Tibial artery (tissue), 4 donors: ENCODE measurements at regions not wholly inside any gene's neighbourhood (a gene's known extent, or its start where the extent isn't known, plus 50 kb on each side); places are given as distances from the start of the nearest gene placed in this dataset.

Experiments used
- DNase-seq, 2 donors: peaks; one replicate each; pipeline ENCODE4 v3.0.0-alpha.2; 2019
- H3K27ac ChIP-seq, 2 donors: fragments of 200-600 bp; sonication (generic) in 1 of 2; 1 replicate in 1 of 2; 2 replicates in 1 of 2; pipeline ENCODE4 v1.5.1; 2018 to 2019; ENCODE audit warnings: mild to moderate bottlenecking in 1 of 2
- H3K27me3 ChIP-seq, 2 donors: fragments of 200-600 bp; sonication (generic) in 1 of 2; one replicate each; pipeline versions ENCODE4 v1.5.1 to v1.6.0; 2016 to 2019
- H3K36me3 ChIP-seq, 3 donors: fragments of 200-600 bp; sonication (generic) in 2 of 3; one replicate each; pipeline ENCODE4 v1.5.1; 2016 to 2019; ENCODE audit warnings: mild to moderate bottlenecking in 2 of 3
- H3K4me1 ChIP-seq, 4 donors: fragments of 200-600 bp; sonication (generic) in 2 of 4; 1 replicate in 3 of 4; 2 replicates in 1 of 4; pipeline ENCODE4 v1.5.1; 2016 to 2019
- H3K4me3 ChIP-seq, 2 donors: fragments of 200-600 bp; sonication (generic) in 1 of 2; 1 replicate in 1 of 2; 2 replicates in 1 of 2; pipeline ENCODE4 v1.5.1; 2018 to 2019; ENCODE audit warnings: mild to moderate bottlenecking in 2 of 2
- H3K9me3 ChIP-seq, 3 donors: fragments of 200-600 bp; sonication (generic) in 1 of 3; one replicate each; pipeline ENCODE4 v1.5.1; 2016 to 2019
- intact Hi-C: fragments of 100-400 bp; cut with DNase I; formaldehyde crosslinking; loops from one replicate; pipeline ENCODE4 v1.15.0; 2023; ENCODE audit warnings: low total_unique reads
- TF ChIP-seq, protein P1 (sequence below), 2 experiments: fragments of 200-600 bp in 1 of 2; fragments of 450-650 bp in 1 of 2; IDR thresholded peaks; one replicate each; pipeline ENCODE4 v1.5.1; 2017 to 2019; ENCODE audit warnings: antibody characterized with exemption in 2 of 2, mild to moderate bottlenecking in 1 of 2, moderate library complexity in 1 of 2

DNA sequence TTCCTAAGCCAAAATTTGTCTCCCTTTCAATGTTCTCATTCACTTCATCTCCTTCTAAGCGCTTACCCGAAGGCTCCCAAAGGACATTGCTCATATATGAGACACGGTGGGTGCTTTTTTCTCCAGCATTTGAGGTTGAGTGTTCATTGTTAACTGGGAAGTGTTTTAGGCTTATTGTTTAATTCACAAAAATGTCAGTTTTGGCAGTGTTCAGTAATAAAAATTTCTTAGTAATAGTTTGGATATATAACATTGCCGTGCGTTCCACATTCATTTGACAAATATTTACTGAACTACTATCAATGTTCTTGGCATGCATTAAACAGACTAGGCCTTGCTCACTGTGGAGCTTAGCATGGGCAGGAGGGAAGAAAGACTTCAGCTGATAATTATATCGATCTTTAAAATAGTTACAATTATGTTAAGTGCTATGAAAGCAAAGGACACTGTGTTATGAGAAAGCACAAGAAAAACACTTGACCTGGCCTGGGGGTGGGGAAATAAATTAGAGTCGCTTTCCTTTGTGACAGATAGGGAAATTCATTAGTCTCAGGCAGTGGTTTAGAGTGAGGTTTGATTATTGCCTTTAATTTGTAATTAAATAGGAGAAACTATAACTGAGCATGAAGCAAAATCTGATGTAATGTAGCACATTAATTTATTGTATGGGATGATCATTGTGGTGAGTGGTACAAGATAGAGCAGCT is 82.2 kb upstream of the DOCK10 start:
- H3K4me3 ChIP-seq: no peak overlapping the region
- H3K36me3 ChIP-seq: no peaks in the 10 kb centered on the region
- no peaks in the 10 kb centered on the region for H3K27me3 ChIP-seq
- no peak for DNase-seq
- no peaks in the 10 kb centered on the region for H3K4me1 ChIP-seq
- TF ChIP-seq, protein P1, sequence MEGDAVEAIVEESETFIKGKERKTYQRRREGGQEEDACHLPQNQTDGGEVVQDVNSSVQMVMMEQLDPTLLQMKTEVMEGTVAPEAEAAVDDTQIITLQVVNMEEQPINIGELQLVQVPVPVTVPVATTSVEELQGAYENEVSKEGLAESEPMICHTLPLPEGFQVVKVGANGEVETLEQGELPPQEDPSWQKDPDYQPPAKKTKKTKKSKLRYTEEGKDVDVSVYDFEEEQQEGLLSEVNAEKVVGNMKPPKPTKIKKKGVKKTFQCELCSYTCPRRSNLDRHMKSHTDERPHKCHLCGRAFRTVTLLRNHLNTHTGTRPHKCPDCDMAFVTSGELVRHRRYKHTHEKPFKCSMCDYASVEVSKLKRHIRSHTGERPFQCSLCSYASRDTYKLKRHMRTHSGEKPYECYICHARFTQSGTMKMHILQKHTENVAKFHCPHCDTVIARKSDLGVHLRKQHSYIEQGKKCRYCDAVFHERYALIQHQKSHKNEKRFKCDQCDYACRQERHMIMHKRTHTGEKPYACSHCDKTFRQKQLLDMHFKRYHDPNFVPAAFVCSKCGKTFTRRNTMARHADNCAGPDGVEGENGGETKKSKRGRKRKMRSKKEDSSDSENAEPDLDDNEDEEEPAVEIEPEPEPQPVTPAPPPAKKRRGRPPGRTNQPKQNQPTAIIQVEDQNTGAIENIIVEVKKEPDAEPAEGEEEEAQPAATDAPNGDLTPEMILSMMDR (IDR thresholded peaks at IDR 0.05): no peak
- H3K27ac ChIP-seq: no peak overlapping the region
- no peaks in the 10 kb centered on the region for H3K9me3 ChIP-seq
- intact Hi-C loops: no loop called here

DNA sequence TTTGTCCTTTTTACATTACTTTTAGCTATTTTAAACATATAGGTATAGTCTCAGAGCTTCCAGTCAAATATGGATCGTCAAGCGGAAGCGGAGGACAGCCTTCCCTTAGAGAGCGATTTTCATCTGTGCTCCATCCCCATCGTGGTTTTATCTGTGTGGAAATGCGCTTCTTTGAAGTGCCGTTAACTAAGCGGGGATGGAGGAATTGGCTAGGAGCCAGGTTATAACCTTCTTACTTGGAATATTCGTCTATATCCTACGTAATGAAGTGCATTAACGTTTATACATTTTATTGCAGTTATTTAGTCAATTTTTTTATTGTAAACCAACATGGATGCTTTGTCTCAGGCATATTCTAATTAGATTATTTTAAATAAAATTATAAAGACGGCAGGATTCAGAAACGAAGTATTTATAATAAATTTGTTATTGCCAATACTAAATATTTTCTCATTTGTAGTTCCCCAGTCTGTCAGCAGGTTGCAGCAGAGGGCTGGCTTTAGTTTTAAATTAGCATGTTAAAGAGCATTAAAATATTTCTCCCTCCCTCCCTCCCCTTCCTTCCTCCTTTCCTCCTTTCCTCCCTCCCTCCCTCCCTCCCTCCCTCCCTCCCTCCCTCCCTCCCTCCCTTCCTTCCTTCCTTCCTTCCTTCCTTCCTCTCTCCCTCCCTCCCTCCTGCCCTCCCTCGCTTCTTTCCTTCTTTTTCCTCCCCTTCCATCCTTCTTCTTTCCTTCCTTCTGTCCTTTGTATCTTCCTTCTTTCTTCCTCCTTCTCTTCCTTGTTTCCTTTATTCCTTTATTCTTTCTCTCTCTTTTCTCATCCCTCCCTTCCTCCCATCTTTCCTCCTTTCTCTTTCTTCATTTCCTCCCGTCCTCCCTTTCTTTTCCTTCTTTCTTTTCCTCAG is 80.6 kb upstream of the DOCK10 start:
- H3K4me3 ChIP-seq: no peak overlapping the region
- no peak for DNase-seq
- H3K27me3 ChIP-seq: no peaks in the 10 kb centered on the region
- intact Hi-C loops: no loop called here
- H3K27ac ChIP-seq: no peak overlapping the region
- H3K36me3 ChIP-seq: no peaks in the 10 kb centered on the region
- no peaks in the 10 kb centered on the region for H3K9me3 ChIP-seq
- TF ChIP-seq, protein P1 (IDR thresholded peaks at IDR 0.05): peak; percentile 7 to 34
- peaks cover 0 to 2% (median 0%) of the 10 kb centered on the region in 4 donors for H3K4me1 ChIP-seq

DNA sequence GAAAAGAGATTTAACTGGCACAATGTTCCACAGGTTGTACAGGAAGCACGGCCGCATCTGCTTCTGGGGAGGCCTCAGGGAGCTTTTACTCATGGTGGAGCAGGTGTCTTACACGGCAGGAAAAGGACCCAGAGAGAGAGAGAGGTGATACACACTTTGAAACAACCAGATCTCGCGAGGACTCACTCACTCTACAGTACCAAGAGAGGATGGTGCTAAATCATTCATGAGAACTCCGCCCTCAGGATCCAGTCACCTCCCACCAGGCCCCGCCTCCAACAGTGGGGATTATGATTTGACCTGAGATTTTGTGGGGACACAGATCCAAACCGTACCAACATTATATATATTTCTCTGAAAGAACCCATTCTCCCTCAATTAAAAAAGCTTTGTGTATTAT is 79.7 kb upstream of the DOCK10 start:
- DNase-seq: no peak
- peaks cover 0 to 11% (median 0%) of the 10 kb centered on the region in 4 donors for H3K4me1 ChIP-seq
- H3K4me3 ChIP-seq: no peak overlapping the region
- H3K9me3 ChIP-seq: no peaks in the 10 kb centered on the region
- no peak overlapping the region for H3K27ac ChIP-seq
- H3K27me3 ChIP-seq: no peaks in the 10 kb centered on the region
- H3K36me3 ChIP-seq: no peaks in the 10 kb centered on the region
- intact Hi-C loops: no loop called here
- TF ChIP-seq, protein P1 (IDR thresholded peaks at IDR 0.05): no peak

DNA sequence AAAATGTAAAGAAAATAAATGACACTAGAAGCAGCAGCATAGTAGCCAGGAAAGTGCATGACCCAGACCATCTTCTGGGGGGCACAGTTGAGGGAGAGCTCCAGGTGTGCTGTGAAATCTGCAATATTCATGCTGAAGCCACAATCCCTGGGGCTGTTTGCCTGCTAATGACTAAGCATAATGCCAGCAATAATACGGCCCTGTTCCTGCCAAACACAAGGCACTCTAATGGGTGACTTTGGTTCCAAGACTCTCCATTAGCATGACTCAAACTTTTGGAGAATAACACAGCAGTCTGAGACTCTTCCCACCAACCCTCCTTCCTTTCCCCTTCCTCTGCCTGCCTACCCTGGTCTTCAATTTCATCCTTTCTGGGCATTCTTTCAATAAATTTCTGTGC is 77.9 kb upstream of the DOCK10 start:
- H3K27ac ChIP-seq: no peak overlapping the region
- intact Hi-C loops: no loop called here
- DNase-seq: no peak
- no peaks in the 10 kb centered on the region for H3K36me3 ChIP-seq
- no peaks in the 10 kb centered on the region for H3K27me3 ChIP-seq
- TF ChIP-seq, protein P1 (IDR thresholded peaks at IDR 0.05): no peak
- no peak overlapping the region for H3K4me3 ChIP-seq
- H3K9me3 ChIP-seq: no peaks in the 10 kb centered on the region
- H3K4me1 ChIP-seq: peaks cover 0 to 12% (median 0%) of the 10 kb centered on the region in 4 donors

DNA sequence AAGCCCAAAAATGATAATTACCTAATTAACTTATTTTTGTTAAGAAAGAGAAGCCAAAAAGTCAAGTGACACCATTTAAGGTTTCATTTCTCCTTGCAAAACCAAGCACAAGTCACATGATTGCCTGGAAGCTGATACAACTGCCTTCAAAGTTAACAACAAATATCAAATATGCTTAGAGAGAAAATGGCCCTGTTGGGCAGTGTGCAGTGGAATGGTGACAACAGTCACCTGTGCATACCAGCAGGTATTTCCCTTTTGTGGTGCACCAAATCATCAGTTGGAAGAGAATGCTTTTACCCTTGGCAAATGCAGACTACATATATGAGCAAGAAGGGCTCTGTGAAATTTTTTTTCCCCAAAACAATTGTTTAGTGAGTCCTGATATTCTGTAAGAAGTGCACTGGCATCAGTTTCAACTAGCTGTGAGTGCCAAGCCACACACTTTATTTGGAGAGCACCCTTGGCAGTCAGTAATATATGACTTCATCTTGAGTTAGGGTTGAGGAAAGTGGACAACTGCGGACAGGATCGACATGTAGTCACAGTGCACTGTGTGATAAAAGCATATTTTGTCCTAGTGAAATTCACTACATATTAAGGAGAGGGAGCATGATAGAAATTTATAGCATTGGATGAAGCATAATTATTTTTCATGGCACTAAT is 74.9 kb upstream of the DOCK10 start:
- intact Hi-C loops: no loop called here
- no peak for DNase-seq
- TF ChIP-seq, protein P1 (IDR thresholded peaks at IDR 0.05): no peak
- no peaks in the 10 kb centered on the region for H3K9me3 ChIP-seq
- H3K27ac ChIP-seq: no peak overlapping the region
- H3K4me1 ChIP-seq: peaks cover 0 to 12% (median 0%) of the 10 kb centered on the region in 4 donors
- H3K4me3 ChIP-seq: no peak overlapping the region
- no peaks in the 10 kb centered on the region for H3K36me3 ChIP-seq
- H3K27me3 ChIP-seq: no peaks in the 10 kb centered on the region
